SK-MEL-5 (cell line): ENCODE measurements at regions not wholly inside any gene's neighbourhood (a gene's known extent, or its start where the extent isn't known, plus 50 kb on each side); places are given as distances from the start of the nearest gene placed in this dataset.

Source experiments
- DNase-seq: peaks from one replicate; pipeline ENCODE4 v3.0.0-alpha.2; 2016; ENCODE audit warnings: low read depth, low spot score
- in situ Hi-C: cut with HindIII; loops from 2 replicates; pipeline ENCODE4 v1.10.0; 2016; ENCODE audit warnings: low sequenced_read_pairs, high pct_unique_total_duplicates, low pct_unique_long_range_greater_than_20kb

DNA sequence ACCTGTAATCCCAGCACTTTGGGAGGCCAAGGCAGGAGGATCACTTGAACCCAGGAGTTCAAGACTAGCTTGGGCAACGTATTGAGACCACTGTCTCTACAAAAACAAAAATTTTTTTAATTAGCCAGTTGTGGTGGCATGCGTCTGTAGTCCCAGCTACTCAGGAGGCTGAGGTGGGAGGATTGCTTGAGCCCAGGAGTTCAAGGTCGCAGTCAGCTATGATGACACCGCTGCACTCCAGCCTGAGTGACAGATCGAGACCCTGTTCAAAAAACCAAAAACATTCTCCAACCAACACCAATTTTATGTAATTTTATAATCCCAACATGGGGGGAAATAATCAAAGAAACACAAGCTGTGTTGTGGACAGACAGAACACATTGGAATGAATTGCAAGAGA is 54.6 kb upstream of the TNRC6A start:
- in situ Hi-C loops, result no loop called here
- DNase-seq, result no peak

DNA sequence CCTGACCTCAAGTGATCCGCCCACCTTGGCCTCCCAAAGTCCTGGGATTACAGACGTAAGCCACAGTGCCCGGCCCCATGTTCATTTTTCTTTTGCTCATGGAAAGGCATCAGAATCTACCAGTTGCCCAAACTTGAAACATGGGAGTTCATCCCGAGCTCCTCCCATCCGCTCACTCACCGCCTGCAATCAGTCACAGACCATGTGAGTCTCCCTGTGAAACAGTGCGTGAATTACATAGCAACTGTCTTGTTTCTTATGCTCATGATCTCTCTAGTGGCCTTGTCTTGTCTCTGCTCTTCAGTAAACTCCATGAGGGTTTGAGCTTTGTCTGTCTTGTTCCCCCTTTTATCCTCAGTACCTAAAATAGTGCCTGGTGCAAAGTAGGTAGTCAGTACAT is 52.1 kb upstream of the TNRC6A start:
- in situ Hi-C loops, result no loop called here
- DNase-seq, result no peak
